Testis (tissue), 2 donors: ENCODE measurements at regions not wholly inside any gene's neighbourhood (a gene's known extent, or its start where the extent isn't known, plus 50 kb on each side); places are given as distances from the start of the nearest gene placed in this dataset.

Experiments used
- POLR2A ChIP-seq: fragments of 450-650 bp; IDR thresholded peaks from one replicate; pipeline ENCODE4 v1.6.1; 2017; ENCODE audit warnings: antibody characterized with exemption, mild to moderate bottlenecking, moderate library complexity
- TF ChIP-seq, protein P1 (sequence below), 3 experiments: fragments of 450-650 bp in 2 of 3; fragments of 200-600 bp in 1 of 3; sonication (generic) in 1 of 3; IDR thresholded peaks; one replicate each; pipeline ENCODE4 v1.5.1; 2016 to 2019; ENCODE audit warnings: antibody characterized with exemption in 3 of 3, mild to moderate bottlenecking in 2 of 3, moderate library complexity in 1 of 3

DNA sequence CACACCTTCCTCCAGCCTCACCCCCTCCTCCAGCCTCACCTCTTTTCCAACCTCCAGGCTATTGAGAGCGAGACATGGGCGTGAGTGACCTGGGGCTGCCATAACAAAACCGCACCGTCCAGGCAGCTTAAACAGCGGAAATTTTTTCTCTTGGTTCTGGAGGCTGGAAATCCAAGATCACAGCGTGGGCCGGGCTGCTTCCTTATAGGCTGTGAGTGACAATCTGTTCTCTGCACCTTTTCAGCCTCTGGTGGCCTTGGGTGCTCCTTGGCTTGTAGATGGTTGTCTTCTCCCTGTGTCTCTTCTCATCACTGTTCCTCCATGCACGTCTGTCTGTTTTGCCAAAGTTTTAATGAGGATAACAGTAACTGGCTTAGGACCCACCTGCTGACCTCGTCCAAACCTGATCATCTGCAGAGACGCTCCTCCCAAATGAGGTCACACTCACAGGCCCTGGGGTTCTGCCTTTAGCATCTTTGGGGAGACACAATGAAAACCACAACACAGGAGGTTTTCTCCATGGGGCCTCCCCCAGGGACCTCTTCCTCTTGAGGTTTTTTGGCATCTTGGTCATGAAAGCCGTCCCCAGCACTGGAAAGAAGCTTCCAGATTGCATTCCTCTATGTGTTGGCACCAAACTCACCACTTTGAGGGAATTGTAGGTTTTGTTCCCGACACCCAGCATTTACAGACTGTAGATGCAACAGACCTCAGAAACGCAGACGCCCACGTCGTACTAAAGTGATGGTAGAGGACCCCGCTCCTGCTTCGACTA, 878.1 kb downstream of the BRD1 start:
- no peak for TF ChIP-seq POLR2A
- TF ChIP-seq, protein P1, sequence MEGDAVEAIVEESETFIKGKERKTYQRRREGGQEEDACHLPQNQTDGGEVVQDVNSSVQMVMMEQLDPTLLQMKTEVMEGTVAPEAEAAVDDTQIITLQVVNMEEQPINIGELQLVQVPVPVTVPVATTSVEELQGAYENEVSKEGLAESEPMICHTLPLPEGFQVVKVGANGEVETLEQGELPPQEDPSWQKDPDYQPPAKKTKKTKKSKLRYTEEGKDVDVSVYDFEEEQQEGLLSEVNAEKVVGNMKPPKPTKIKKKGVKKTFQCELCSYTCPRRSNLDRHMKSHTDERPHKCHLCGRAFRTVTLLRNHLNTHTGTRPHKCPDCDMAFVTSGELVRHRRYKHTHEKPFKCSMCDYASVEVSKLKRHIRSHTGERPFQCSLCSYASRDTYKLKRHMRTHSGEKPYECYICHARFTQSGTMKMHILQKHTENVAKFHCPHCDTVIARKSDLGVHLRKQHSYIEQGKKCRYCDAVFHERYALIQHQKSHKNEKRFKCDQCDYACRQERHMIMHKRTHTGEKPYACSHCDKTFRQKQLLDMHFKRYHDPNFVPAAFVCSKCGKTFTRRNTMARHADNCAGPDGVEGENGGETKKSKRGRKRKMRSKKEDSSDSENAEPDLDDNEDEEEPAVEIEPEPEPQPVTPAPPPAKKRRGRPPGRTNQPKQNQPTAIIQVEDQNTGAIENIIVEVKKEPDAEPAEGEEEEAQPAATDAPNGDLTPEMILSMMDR (IDR thresholded peaks at IDR 0.05) = no peak
